ENCODE measurements at regions not wholly inside any gene's neighbourhood (a gene's known extent, or its start where the extent isn't known, plus 50 kb on each side); places are given as distances from the start of the nearest gene placed in this dataset.
"Not testable (repeated sequence)": the region's sequence is repeated elsewhere in the genome, so short reads cannot be mapped to it uniquely, and the experiment has no call there.

DNA sequence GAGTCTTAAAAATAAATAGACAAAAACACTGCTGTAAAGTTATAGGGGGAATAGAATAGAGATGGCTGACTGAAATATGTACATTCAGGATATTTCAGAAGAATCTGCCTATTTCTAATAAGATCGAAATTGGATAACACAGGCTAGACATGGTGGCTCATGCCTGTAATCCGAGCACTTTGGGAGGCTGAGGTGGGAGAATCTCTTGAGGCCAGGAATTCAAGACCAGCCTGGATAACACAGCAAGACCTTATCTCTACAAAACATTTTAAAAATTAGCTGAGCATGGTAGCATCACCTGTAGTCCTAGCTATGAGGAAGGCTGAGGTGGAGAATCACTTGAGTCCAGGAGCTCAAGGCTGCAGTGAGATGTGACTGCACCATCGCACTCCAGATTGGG, 146.6 kb upstream of the CCDC150 start:
- DNase-seq (ENCODE audit: low read depth), result no peak

DNA sequence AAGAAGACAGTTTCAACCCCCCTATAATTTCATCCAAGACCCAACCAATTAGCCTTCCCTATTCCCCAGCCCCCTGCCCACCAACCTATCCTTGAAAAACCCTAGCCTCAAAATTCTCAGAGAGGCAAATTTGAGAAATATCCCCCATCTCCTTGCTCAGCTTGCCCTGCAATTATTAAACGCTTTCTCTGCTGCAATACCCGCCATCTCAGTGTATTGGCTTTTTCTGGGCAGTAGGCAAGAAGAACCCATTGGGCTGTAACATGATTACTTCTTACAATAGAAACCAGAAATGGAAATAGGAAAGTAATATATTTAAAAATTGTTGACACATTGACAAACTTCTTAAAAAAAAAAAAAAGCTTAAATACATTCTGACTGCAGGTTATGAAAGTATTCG, 140.6 kb upstream of the CCDC150 start:
- no peak for DNase-seq (ENCODE audit: low read depth)

DNA sequence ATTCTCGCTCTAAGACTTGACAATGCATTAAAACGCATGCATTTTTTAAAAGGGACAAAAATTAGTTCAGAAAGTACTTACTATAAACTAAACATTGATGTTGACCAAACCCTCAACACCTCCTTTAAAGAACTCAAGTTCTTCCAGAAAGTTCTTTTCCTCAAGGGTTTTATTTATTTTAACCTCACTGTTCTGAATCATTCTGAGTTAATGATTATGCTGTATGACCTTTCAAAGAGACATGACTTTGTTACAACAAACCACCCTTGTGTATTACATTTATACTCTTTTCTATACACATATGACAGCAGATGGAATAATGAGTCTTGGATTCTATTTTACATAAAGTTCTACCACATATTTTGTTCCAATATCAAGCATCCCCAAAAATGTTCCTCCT, 139.8 kb upstream of the CCDC150 start:
- no peak for DNase-seq (ENCODE audit: low read depth)

DNA sequence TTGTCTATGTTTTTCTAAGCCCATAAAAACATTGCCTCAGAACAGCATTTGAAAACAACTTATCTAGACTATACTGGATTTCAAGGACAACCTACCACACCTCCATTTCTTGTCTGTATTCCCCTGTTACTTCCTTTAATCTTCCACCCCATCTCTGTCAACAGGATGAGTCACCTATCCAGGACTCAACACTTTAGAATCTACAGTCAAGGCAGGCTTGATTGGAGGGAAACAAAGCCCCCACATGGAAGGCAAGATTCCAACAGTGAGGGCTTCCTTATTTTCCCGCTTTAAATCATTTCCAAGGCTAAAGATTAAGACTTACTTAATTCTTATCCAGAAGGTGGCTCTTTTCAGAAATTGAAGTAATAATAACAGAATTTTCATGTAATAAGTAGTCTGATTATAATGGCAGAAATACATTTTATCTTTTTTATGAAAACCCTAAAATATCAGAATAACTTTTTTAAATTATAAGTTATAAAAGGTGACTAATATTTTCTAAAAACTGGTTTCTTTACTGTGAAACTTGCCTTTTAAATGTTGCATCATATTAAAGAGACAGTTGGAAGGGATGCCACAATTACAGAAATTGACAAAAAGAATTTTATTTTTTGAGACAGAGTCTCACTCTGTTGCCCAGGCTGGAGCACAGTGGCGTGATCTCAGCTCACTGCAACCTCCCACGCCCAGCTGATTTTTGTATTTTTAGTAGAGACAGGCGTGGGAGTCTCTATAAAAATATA, 138.7 kb upstream of the CCDC150 start:
- no peak for DNase-seq (ENCODE audit: low read depth)

DNA sequence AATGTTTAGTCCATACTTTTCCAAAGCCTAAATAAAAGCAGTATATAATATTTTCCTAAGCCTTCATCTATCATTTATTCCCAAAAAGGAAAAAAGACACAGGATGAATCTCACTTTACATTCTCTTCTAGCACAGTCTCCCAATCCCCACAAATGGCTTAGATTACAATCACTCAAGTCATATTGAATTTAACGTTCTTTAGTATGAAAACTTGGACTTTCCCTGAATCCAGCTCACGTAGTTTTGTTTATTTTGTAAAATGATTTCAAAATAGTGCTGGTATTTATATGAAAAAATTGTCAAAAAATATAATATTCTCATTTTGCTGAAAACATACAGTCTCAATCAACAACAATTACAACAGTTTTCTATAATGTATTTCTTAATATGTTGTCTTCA, 137.7 kb upstream of the CCDC150 start:
- DNase-seq (ENCODE audit: low read depth), result no peak

DNA sequence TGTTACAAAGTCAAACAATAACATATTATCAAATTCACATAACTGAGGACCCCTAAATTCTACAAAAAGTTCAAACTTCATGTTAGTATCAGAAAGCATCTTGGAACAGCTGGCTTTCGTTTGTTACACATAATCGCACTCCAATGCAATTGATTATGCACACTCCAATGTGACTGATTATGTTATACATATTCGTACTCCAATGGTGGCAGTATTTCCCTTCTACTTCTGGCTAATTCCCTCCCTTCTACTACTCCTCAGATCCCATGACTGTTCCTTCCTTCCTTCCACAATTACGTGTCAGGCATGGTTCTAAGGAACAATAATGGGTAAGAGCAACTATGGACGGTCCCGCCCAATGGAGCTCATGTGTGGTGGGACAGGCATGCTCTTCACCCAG, 137.1 kb upstream of the CCDC150 start:
- DNase-seq (ENCODE audit: low read depth), result no peak

DNA sequence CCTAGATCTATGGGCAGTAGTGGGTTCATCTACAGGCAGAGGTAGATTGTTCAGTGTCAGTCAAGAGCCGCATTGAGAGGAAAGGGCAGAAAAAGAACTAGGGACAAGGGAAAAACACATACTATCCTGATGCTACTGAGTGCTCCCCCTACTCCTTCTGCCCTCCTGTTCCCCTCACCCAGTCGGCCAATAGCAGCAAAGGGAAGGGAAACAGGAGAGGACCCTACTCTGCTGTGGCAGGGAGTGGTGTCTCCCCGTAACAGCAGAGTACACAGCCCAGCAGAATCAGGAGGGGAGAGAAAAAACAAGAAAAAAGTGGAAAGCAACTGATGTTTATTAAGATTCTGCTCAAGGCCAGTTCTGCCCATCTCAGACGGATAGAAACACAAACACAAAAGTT, 136.1 kb upstream of the CCDC150 start:
- no peak for DNase-seq (ENCODE audit: low read depth)

DNA sequence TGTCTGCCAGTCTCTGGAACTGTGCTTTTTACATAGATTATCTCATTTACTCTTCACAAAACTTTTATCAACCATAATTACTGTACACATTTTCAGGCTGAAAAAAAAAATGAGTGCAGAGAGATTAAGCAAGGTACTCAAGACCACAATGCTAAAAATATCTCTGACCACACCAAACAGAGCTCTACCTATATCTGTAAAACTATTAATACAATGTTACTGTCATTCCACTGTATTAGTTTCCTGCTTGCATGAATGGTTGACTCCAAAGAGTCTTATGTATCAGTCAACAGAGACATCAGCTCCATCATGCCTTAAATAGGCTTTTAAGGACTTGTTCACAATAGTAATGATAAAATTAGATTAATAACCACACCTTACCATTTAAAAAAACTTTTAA, 134.7 kb upstream of the CCDC150 start:
- no peak for DNase-seq (ENCODE audit: low read depth)

DNA sequence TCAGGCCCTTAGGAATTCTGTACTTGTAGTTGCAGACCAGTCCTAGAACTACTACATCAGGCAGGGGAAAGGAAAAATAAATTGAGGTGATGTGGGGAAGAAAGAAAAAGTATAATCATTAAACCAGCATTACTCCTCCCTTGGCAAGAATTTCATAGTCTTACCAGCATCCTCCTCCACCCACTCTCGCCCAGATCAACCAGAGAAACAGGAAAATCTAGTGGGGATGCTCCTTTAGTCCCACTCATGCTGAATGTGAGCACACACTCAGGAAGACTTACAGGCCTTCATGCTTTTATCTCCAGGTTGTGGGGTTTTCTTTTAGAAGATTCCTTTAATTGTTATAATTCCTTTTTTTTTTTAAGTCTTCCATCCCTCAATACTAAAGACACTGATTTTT, 129.3 kb upstream of the CCDC150 start:
- no peak for DNase-seq (ENCODE audit: low read depth)

DNA sequence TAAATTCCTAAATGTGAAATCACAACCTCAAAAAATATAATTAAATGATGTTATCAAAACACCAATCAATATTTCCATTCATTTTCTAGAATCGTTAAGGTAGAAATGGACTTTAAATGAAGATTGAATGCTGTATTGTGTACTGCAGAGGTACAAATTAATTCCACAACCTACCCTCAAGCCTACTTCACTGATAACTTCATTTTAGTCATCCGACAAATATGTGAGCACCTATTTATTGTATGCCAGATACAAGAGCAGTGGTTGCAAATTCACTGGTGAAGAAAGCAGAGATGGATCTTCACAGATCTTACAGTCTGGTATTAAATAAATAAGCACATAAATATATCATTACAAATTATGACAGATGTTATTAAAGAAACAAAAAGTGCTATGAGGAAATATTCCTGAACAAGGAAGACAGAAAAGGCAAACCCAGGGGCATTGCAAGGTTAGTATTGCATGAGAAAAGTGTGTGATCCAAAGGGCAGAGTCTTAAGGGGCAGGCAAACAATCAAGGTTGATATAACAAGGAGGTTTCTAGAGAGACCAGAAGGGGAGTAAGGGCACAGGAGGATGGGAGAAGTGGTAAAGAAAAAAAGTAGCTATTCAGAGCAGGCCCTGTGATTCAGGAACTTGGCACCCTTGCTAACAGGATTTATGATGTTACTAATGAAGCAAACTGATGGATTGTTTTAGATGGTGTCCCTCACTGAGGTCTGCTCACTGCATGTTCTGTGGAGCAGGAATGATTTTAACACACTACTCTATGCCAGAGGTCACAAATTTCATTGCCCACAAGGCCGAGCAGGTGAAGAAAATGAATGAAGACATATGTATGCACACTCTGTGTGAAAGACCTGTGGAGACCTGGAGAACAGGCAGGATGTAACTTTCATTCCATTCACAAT, 128.0 kb upstream of the CCDC150 start:
- no peak for DNase-seq (ENCODE audit: low read depth)

DNA sequence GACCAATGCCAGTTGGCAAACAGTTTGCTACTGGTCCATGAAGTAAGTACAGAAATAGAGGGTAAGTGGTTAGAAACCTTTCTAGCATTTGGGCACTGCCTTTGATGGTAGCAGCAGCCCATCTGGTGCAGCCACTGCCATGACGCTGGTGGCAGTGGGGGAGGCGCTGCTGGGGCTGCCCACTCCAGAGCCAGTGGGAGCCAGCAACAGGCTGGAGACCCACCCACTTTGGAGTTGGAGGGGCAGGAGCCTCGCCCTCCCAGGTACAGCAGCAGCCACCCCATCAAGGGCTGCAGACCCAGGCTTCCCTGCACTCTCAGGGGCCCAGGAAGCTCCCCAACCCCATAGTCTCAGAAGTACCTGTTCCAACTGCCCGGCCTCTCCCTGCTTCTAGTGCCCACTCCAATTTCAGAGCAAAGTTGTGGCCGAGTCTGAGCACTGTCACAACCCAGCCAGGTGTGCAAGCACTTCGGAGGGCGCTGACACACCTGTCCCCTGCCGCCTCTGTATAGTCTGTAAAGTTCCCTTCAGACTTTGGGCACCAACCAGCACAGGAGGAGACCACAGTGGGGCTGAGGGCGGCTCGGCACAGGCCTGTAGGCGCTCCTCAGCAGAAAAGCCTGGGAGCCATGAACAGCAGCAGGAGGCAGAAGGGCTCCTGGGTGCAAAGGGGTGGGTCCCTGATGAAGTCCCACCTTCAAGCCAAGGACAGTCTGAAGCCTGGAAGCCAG, 125.6 kb upstream of the CCDC150 start:
- no peak for DNase-seq (ENCODE audit: low read depth)

DNA sequence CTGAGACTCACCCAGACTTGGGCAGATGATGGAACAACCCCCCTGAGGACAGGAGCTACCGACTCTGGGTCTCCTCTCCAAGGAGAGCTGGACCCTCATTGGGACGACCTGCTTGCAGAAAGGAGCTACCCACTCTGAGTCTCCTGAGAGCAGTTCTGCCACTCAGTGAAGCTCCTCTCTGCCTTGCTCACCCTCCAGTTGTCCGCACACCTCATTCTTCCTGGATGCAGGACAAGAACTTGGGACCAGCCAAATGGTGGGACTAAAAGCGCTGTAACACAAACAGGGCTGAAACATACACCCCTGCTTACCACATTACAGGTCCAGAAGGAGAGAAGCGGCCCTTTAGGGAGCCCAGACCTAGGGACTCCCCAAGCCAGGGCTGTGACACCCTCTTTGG, 124.9 kb upstream of the CCDC150 start:
- DNase-seq (ENCODE audit: low read depth), result no peak

DNA sequence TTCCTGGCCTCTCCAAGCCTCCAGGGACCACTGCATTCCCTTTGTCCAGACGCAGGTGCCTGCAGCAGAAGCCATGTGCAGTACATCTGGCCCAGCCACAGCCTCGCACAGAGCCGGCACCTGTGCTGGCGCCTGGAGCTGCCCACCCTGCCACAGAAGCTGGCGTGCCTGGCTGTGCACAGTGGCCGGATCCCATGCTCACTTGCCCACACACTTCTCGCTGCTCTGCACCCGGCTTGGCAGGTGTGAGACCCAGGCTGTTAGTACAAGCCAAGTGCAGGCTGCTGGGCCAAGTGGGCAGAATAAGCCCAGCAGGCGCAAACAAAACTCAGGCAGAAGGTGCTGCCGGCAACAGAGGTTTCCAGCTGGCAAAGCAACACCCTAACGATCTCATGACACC, 124.5 kb upstream of the CCDC150 start:
- no peak for DNase-seq (ENCODE audit: low read depth)

DNA sequence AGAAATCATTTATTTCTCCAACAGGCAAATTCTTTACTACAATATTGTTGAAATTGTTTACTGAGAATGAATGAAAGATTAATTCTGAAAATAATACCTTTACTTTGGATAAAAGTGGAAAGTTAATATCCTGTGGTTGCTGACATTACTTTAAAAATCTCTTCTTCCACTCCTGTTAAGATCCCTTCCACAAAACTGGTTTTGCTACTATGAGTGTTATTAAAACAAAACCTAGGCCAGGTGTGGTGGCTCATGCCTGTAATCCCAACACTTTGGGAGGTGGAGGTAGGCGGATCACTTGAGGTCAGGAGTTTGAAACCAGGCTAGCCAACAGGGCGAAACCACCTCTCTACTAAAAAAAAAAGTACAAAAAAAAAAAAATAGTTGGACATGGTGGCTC, 123.9 kb upstream of the CCDC150 start:
- no peak for DNase-seq (ENCODE audit: low read depth)

DNA sequence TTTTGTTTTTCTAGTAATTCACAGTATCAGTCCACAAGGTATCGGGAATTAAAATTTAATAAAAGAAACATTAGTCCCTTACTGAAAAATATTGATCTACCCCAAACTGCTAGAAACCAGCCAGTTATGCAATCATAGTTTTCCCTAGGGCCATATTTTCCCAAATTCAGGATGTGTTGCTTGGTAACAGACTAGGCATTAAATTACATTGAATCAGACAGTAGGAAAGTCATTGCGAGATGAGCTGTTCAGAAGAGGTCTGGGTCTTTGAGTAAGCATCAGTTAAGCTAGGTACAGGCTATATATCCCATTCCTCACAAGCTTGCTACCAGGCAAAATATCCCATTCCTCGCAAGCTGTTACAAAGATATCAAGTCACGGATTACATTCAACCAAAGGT, 123.0 kb upstream of the CCDC150 start:
- DNase-seq (ENCODE audit: low read depth), result no peak

DNA sequence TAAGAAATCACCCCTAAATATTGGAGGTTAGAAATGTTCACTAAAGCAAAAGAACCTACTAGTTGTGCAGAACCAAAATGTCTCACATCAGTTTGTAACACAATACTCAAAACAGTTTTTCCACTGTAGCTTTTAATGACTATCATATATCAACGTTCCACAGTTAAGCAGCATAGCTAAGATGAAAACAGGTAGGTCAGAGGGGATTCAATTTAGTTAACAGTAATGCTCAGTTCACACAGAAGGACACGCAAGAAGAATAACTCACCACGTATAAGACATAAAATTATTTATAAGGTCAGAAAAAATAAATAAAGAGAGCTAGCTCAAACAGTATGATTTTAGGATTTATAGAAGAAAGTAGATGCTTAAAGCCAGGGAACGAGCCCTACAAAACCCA, 118.9 kb upstream of the CCDC150 start:
- no peak for DNase-seq (ENCODE audit: low read depth)

DNA sequence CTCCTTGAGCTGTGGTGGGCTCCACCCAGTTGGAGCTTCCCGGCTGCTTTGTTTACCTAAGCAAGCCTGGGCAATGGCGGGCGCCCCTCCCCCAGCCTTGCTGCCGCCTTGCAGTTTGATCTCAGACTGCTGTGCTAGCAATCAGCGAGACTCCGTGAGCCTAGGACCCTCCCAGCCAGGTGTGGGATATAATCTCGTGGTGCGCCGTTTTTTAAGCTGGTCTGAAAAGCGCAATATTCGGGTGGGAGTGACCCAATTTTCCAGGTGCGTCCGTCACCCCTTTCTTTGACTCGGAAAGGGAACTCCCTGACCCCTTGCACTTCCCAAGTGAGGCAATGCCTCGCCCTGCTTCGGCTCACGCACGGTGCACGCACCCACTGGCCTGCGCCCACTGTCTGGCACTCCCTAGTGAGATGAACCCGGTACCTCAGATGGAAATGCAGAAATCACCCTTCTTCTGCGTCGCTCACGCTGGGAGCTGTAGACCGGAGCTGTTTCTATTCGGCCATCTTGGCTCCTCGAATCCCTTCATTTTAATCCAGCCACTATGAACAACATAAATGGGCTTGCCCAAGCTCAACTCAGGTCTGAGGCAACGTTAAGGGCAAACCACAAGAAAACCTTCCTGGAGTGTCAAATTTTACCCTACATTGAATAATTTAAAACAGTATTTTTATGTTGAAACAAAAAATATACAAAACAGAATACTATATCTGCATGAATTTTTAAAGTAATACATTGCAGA, 112.4 kb upstream of the CCDC150 start:
- not testable (repeated sequence) for DNase-seq (ENCODE audit: low read depth)

DNA sequence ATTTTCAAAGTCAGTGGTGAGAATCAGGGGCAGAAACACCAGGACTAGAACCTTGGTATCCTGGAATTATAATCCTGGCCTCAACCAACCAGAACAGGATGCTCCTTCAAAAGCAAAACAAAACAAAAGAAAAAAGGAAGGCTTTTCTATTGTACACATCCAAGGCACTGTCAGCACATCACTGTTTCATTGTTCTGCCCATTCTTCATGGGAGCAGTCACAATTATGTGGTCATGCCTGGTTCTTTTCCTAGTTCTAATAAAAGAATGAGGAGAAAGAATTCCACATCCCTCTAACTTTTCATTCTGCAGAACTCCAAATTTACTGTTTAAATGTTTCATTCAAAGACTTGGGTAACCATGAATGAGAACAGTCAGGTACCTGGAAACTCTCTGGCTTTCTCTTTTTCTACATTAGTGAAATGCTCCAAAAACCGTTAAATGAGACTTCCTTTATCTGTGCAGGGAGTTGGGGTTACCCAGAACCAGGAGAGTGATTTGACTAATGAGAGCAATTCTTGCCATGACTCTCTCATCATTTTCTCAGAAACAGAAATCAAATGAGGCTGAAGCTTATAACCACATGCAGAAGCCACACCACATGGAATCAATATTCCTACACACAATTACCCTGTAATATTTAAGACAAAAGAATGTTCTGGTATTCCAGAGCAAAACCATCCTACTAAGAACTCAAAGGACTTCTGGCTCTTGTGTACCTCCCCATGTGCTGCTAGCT, 110.9 kb upstream of the CCDC150 start:
- DNase-seq (ENCODE audit: low read depth), result no peak

DNA sequence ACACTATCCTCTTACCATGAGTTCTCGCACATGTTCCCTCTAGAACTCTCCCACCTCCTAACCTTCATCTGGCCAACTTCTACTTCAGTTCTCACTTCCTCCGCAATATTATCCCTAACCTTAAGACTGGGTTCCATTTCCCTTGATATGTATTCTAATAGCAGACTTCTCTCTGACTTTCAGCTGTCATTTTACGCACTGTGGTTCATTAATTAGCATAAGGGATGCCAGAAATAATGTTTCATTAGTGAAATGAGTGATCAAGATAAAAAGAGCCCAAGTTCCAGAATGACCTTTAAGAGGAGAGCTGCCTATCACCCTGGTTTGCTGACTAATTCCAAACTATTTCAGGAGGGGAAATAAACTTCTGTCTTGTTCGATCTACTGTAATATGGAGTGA, 108.6 kb upstream of the CCDC150 start:
- no peak for DNase-seq (ENCODE audit: low read depth)

DNA sequence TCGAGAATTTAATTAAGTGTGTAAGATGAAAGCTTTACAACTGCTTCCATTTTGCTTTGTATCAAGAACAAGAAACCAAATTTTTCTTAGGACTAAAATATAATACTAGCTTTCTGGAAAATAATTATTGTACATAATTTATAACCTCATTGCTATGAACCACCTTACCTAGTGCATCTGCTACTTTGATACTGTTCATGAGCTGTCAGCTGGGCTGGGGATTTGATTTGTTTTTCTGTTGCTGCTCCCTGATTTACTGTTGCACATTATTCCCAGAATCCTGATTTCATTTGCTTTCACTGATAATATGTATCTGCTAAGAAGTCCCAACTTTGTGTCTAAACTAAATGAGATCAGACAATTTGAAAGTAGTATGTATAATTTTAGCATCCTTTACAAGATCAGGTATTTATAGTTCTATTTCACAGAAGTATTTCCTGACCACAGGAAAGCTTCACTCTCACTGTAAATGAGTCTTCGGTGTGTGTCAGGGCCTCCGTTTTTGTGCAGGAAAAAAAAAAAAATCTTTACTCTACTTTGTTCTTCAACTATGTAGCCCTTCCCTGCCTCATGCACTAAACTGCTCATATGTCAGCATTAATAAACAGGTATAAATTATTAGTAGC, 105.6 kb upstream of the CCDC150 start:
- DNase-seq (ENCODE audit: low read depth), result no peak

DNA sequence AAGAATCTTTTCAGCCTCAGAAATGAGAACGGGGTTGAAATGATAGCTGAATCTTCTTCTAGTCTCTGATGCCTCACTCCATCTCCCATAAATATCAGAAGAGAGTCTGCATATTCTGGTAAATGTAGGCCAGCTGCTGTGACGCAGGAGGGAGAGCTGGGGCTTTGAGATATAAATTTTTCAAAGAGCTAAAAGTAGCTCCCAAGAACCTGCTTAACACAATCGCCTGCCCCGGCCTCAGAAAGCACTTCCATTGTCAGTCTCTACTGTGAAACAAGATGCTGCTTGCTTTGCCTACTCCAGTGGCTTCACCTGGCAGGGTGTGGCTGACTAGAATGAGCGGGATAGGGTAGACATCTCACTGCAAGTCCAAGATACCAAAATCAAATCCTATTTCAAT, 105.0 kb upstream of the CCDC150 start:
- DNase-seq (ENCODE audit: low read depth), result no peak
